ENCODE measurements at regions not wholly inside any gene's neighbourhood (a gene's known extent, or its start where the extent isn't known, plus 50 kb on each side); places are given as distances from the start of the nearest gene placed in this dataset.

GRCh38 chr17:71578446-71578845 lies 542.4 kb upstream of the SOX9 start:
- TF ChIP-seq, protein P1, sequence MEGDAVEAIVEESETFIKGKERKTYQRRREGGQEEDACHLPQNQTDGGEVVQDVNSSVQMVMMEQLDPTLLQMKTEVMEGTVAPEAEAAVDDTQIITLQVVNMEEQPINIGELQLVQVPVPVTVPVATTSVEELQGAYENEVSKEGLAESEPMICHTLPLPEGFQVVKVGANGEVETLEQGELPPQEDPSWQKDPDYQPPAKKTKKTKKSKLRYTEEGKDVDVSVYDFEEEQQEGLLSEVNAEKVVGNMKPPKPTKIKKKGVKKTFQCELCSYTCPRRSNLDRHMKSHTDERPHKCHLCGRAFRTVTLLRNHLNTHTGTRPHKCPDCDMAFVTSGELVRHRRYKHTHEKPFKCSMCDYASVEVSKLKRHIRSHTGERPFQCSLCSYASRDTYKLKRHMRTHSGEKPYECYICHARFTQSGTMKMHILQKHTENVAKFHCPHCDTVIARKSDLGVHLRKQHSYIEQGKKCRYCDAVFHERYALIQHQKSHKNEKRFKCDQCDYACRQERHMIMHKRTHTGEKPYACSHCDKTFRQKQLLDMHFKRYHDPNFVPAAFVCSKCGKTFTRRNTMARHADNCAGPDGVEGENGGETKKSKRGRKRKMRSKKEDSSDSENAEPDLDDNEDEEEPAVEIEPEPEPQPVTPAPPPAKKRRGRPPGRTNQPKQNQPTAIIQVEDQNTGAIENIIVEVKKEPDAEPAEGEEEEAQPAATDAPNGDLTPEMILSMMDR (IDR thresholded peaks at IDR 0.05) = no peak
- TF ChIP-seq POLR2AphosphoS5 (IDR thresholded peaks at IDR 0.05) = no peak
